ENCODE measurements at regions not wholly inside any gene's neighbourhood (a gene's known extent, or its start where the extent isn't known, plus 50 kb on each side); places are given as distances from the start of the nearest gene placed in this dataset.

DNA sequence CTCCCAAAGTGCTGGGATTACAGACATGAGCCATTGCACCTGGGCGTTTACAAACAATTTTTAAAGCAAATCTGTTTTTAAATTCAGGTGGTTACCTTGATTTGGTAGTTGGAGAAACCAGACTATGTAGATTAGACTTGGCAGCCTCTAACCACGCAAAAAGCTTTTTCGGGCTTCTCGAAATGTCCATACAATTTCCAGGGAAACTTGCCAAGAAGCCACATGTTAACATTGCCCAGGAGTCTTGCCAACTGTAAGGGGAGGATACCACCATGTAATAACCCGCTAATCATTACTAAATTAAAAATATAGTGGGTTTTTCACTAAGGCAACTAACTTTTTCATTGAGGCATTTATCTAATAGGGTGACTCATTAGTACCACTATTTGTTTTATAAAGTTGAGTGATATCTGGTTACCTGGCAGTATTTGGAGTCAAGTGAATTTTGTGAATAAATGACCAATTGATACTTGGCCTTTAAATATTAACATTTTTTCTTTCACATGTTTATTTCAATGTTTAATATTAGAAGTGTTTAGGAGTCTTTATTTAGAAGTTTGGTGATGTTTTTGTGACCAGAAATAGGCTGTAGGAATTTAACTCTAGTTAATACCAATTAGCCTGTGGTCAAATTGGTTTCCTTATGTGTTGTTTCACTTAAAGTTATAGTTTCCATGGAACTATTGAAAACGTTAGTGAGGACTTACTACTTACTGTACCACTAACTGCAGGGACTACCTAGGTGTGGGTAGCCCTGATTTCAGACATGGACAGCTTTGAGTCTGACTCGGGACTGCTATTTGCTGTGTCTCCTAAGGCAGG is 61.3 kb downstream of the CLDN34 start:
- Histone ChIP-seq H3K4me1 (no peaks in the 10 kb centered on the region), H3K27me3 (no peaks in the 10 kb centered on the region), H3K4me3 (replicated peaks in 1 of 3) (no peak overlapping the region), H3K27ac (no peak overlapping the region), H3K9me3 (no peaks in the 10 kb centered on the region), H3K36me3 (no peaks in the 10 kb centered on the region)
- 88 to 89% methylated on average over 7 of the region's 7 CpGs for WGBS, 2 donors
- DNase-seq: no peak
- intact Hi-C loops (cut with DNase I): no loop called here
- TF ChIP-seq, protein P1, sequence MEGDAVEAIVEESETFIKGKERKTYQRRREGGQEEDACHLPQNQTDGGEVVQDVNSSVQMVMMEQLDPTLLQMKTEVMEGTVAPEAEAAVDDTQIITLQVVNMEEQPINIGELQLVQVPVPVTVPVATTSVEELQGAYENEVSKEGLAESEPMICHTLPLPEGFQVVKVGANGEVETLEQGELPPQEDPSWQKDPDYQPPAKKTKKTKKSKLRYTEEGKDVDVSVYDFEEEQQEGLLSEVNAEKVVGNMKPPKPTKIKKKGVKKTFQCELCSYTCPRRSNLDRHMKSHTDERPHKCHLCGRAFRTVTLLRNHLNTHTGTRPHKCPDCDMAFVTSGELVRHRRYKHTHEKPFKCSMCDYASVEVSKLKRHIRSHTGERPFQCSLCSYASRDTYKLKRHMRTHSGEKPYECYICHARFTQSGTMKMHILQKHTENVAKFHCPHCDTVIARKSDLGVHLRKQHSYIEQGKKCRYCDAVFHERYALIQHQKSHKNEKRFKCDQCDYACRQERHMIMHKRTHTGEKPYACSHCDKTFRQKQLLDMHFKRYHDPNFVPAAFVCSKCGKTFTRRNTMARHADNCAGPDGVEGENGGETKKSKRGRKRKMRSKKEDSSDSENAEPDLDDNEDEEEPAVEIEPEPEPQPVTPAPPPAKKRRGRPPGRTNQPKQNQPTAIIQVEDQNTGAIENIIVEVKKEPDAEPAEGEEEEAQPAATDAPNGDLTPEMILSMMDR (IDR thresholded peaks at IDR 0.05): no peak
- TF ChIP-seq POLR2A (IDR thresholded peaks at IDR 0.05): no peak

- no peaks in the 10 kb centered on the region for H3K36me3 ChIP-seq
- TF ChIP-seq POLR2A (IDR thresholded peaks at IDR 0.05): no peak
- TF ChIP-seq, protein P1 (IDR thresholded peaks at IDR 0.05): no peak
- intact Hi-C loops (cut with DNase I): no loop called here
- no peaks in the 10 kb centered on the region for H3K9me3 ChIP-seq
- H3K4me3 ChIP-seq (replicated peaks in 1 of 3): no peak overlapping the region
- no peaks in the 10 kb centered on the region for H3K4me1 ChIP-seq
- no peaks in the 10 kb centered on the region for H3K27me3 ChIP-seq
- no peak for DNase-seq
- 88 to 91% methylated on average over 3 of the region's 3 CpGs for WGBS, 2 donors
- H3K27ac ChIP-seq: no peak overlapping the region
These were observed 63.4 kb downstream of the CLDN34 start for GRCh38 chrX:10030570-10030969.

DNA sequence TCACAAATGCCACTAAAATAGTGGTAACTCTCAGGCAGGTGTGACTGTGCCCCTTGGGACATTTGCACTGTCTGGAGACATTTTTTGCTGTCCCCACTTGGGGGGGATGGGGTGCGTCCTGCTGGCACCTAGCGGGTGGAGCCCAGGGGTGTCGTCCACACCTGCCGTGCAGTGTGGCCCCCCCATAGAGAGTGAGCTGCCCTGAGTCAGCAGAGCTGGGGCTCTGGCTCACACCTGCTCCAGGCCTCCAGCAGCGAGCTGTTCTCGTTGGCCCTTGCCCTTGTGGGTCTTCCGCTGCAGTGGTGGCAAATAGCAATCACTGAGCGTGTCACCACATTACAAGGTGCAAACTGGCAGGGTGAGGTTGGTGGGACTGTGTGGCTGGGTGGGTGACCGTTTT is 64.6 kb downstream of the CLDN34 start:
- no peaks in the 10 kb centered on the region for H3K36me3 ChIP-seq
- H3K27me3 ChIP-seq: no peaks in the 10 kb centered on the region
- no peaks in the 10 kb centered on the region for H3K9me3 ChIP-seq
- WGBS, 2 donors: 90 to 100% methylated on average over 2 to 4 of the region's 9 CpGs
- no peaks in the 10 kb centered on the region for H3K4me1 ChIP-seq
- intact Hi-C loops (cut with DNase I): no loop called here
- no peak overlapping the region for H3K27ac ChIP-seq
- no peak overlapping the region for H3K4me3 ChIP-seq (replicated peaks in 1 of 3)
- TF ChIP-seq POLR2A (IDR thresholded peaks at IDR 0.05): no peak
- TF ChIP-seq, protein P1 (IDR thresholded peaks at IDR 0.05): no peak
- no peak for DNase-seq

DNA sequence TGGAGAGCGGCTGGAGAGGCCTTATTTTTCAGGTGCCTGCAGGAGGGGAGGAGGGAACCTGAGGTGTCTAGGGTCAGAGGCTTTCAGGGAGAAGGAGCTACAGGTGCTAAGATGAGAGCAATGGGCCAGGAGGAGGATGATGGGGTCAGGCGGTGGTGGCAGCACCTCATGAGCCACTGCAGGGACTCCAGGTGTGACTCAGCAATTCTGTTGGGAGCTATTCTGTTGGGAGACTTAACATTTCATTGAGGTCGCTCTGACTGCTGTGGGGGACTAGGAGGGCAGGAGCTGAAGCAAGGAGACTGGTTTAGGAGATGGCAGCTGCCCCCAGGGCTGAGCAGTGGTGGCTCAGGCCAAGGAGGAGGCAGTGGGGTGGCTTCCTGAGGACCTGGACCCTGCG is 65.0 kb downstream of the CLDN34 start:
- H3K27me3 ChIP-seq: no peaks in the 10 kb centered on the region
- no peak overlapping the region for H3K27ac ChIP-seq
- WGBS, 2 donors: 100% methylated on average over 3 of the region's 4 CpGs
- no peak for DNase-seq
- H3K4me1 ChIP-seq: no peaks in the 10 kb centered on the region
- no peak overlapping the region for H3K4me3 ChIP-seq (replicated peaks in 1 of 3)
- no peaks in the 10 kb centered on the region for H3K9me3 ChIP-seq
- intact Hi-C loops (cut with DNase I): no loop called here
- TF ChIP-seq POLR2A (IDR thresholded peaks at IDR 0.05): no peak
- TF ChIP-seq, protein P1 (IDR thresholded peaks at IDR 0.05): no peak
- no peaks in the 10 kb centered on the region for H3K36me3 ChIP-seq

GRCh38 chrX:10033375-10034007 is 66.3 kb downstream of the CLDN34 start:
- Histone ChIP-seq H3K36me3 (no peaks in the 10 kb centered on the region), H3K9me3 (no peaks in the 10 kb centered on the region), H3K27me3 (no peaks in the 10 kb centered on the region), H3K4me3 (replicated peaks in 1 of 3) (no peak overlapping the region), H3K4me1 (no peaks in the 10 kb centered on the region), H3K27ac (no peak overlapping the region)
- 93 to 95% methylated on average over 7 of the region's 7 CpGs for WGBS, 2 donors
- intact Hi-C loops (cut with DNase I): no loop called here
- no peak for TF ChIP-seq POLR2A (IDR thresholded peaks at IDR 0.05)
- TF ChIP-seq, protein P1 (IDR thresholded peaks at IDR 0.05): no peak
- no peak for DNase-seq
